Gastrocnemius medialis (tissue), 4 donors: ENCODE measurements at regions not wholly inside any gene's neighbourhood (a gene's known extent, or its start where the extent isn't known, plus 50 kb on each side); places are given as distances from the start of the nearest gene placed in this dataset.

ENCODE experiments used
- ATAC-seq, 2 donors: fragments of 150-250 bp; one replicate each; pipeline ENCODE4 v1.9.1; 2016
- DNase-seq, 2 donors: peaks; one replicate each; pipeline ENCODE4 v3.0.0-alpha.2; 2019
- H3K27ac ChIP-seq, 4 donors: fragments of 200-600 bp; sonication (generic); 1 replicate in 1 of 4; 2 replicates in 3 of 4; pipeline ENCODE4 v1.5.1; 2016 to 2018; ENCODE audit warnings: mild to moderate bottlenecking in 2 of 4, moderate library complexity in 1 of 4
- H3K27me3 ChIP-seq, 3 donors: fragments of 200-600 bp; sonication (generic) in 2 of 3; 1 replicate in 1 of 3; 2 replicates in 2 of 3; pipeline versions ENCODE4 v1.5.1 to v1.6.0; 2016 to 2019; ENCODE audit warnings: mild to moderate bottlenecking in 1 of 3, moderate library complexity in 1 of 3
- H3K36me3 ChIP-seq, 2 donors: fragments of 200-600 bp; sonication (generic) in 1 of 2; one replicate each; pipeline ENCODE4 v1.5.1; 2017 to 2018
- H3K4me1 ChIP-seq, 2 donors: fragments of 200-600 bp; sonication (generic) in 1 of 2; one replicate each; pipeline ENCODE4 v1.5.1; 2016 to 2017; ENCODE audit warnings: mild to moderate bottlenecking in 2 of 2
- H3K4me3 ChIP-seq, 4 donors: fragments of 200-600 bp; sonication (generic) in 3 of 4; 1 replicate in 1 of 4; 2 replicates in 3 of 4; pipeline ENCODE4 v1.5.1; 2016 to 2019; ENCODE audit warnings: mild to moderate bottlenecking in 2 of 4
- H3K9me3 ChIP-seq, 3 donors: fragments of 200-600 bp; sonication (generic) in 2 of 3; 1 replicate in 1 of 3; 2 replicates in 2 of 3; pipeline ENCODE4 v1.5.1; 2016 to 2019
- POLR2A ChIP-seq, 2 donors: fragments of 450-650 bp; IDR thresholded peaks; one replicate each; pipeline ENCODE4 v1.6.1; 2017; ENCODE audit warnings: antibody characterized with exemption in 2 of 2, mild to moderate bottlenecking in 2 of 2, moderate library complexity in 2 of 2
- in situ Hi-C, 4 donors: fragments of 200-750 bp; cut with MboI; loops; one replicate each; pipeline versions ENCODE4 v1.15.0 to v1.8.0; 2017; ENCODE audit warnings: low sequenced_read_pairs in 4 of 4
- intact Hi-C: fragments of 100-400 bp; cut with DNase I; formaldehyde crosslinking; loops from one replicate; pipeline ENCODE4 v1.15.1; 2023; ENCODE audit warnings: low total_unique reads
- TF ChIP-seq, protein P1 (sequence below), 5 experiments: fragments of 450-650 bp in 3 of 5; fragments of 200-600 bp in 2 of 5; sonication (generic) in 2 of 5; IDR thresholded peaks in 4 of 5; conservative IDR thresholded peaks in 1 of 5; 1 replicate in 4 of 5; 2 replicates in 1 of 5; pipeline ENCODE4 v1.5.1; 2016 to 2019; ENCODE audit warnings: antibody characterized with exemption in 5 of 5, mild to moderate bottlenecking in 3 of 5, moderate library complexity in 3 of 5

- DNase-seq = no peak
- Histone ChIP-seq H3K27ac (no peak overlapping the region), H3K4me1 (no peaks in the 10 kb centered on the region), H3K27me3 (no peaks in the 10 kb centered on the region), H3K9me3 (no peaks in the 10 kb centered on the region), H3K4me3 (no peak overlapping the region), H3K36me3 (no peaks in the 10 kb centered on the region)
- TF ChIP-seq POLR2A (IDR thresholded peaks at IDR 0.05) = no peak
- TF ChIP-seq, protein P1, sequence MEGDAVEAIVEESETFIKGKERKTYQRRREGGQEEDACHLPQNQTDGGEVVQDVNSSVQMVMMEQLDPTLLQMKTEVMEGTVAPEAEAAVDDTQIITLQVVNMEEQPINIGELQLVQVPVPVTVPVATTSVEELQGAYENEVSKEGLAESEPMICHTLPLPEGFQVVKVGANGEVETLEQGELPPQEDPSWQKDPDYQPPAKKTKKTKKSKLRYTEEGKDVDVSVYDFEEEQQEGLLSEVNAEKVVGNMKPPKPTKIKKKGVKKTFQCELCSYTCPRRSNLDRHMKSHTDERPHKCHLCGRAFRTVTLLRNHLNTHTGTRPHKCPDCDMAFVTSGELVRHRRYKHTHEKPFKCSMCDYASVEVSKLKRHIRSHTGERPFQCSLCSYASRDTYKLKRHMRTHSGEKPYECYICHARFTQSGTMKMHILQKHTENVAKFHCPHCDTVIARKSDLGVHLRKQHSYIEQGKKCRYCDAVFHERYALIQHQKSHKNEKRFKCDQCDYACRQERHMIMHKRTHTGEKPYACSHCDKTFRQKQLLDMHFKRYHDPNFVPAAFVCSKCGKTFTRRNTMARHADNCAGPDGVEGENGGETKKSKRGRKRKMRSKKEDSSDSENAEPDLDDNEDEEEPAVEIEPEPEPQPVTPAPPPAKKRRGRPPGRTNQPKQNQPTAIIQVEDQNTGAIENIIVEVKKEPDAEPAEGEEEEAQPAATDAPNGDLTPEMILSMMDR (IDR thresholded peaks at IDR 0.05 in 4 of 5, conservative IDR thresholded peaks at IDR 0.05 in 1 of 5) = no peak
- ATAC-seq = no peak
- in situ Hi-C loops (loop anchor here in 1 of 4 donors (25.0 kb wide), 1 partner anchor 1345 kb away; no protein-coding TSS in a partner anchor), intact Hi-C loops (no loop called here)
Observed at GRCh38 chr19:32032561-32032960, 312.8 kb upstream of the ZNF507 start.

GRCh38 chr19:32035626-32036025 is 309.8 kb upstream of the ZNF507 start:
- intact Hi-C loops = no loop called here
- TF ChIP-seq POLR2A (IDR thresholded peaks at IDR 0.05) = no peak
- TF ChIP-seq, protein P1 (IDR thresholded peaks at IDR 0.05 in 4 of 5, conservative IDR thresholded peaks at IDR 0.05 in 1 of 5) = no peak
- Histone ChIP-seq H3K4me1 (no peaks in the 10 kb centered on the region), H3K36me3 (no peaks in the 10 kb centered on the region), H3K27me3 (peaks cover 0 to 2% (median 0%) of the 10 kb centered on the region in 3 donors), H3K4me3 (no peak overlapping the region), H3K9me3 (no peaks in the 10 kb centered on the region), H3K27ac (no peak overlapping the region)
- in situ Hi-C loops = loop anchor here in 1 of 4 donors (25.0 kb wide), 1 partner anchor 1348 kb away; no protein-coding TSS in a partner anchor
- ATAC-seq = no peak
- no peak for DNase-seq

GRCh38 chr19:32038021-32038920 is 307.1 kb upstream of the ZNF507 start:
- DNase-seq = no peak
- Histone ChIP-seq H3K36me3 (no peaks in the 10 kb centered on the region), H3K4me1 (no peaks in the 10 kb centered on the region), H3K27ac (no peak overlapping the region), H3K9me3 (no peaks in the 10 kb centered on the region), H3K27me3 (peaks cover 4 to 11% (median 10%) of the 10 kb centered on the region in 3 donors), H3K4me3 (no peak overlapping the region)
- in situ Hi-C loops (loop anchor here in 1 of 4 donors (25.0 kb wide), 1 partner anchor 1351 kb away; no protein-coding TSS in a partner anchor), intact Hi-C loops (no loop called here)
- ATAC-seq = no peak
- TF ChIP-seq, protein P1 (IDR thresholded peaks at IDR 0.05 in 4 of 5, conservative IDR thresholded peaks at IDR 0.05 in 1 of 5) = no peak
- no peak for TF ChIP-seq POLR2A (IDR thresholded peaks at IDR 0.05)

- intact Hi-C loops = no loop called here
- Histone ChIP-seq H3K36me3 (no peaks in the 10 kb centered on the region), H3K27me3 (peaks cover 10 to 18% (median 11%) of the 10 kb centered on the region in 3 donors), H3K9me3 (no peaks in the 10 kb centered on the region), H3K4me3 (no peak overlapping the region), H3K27ac (no peak overlapping the region), H3K4me1 (no peaks in the 10 kb centered on the region)
- DNase-seq (no peak), ATAC-seq (no peak)
- in situ Hi-C loops = loop anchor here in 1 of 4 donors (25.0 kb wide), 1 partner anchor 1352 kb away; no protein-coding TSS in a partner anchor
- TF ChIP-seq, protein P1 (IDR thresholded peaks at IDR 0.05 in 4 of 5, conservative IDR thresholded peaks at IDR 0.05 in 1 of 5) = no peak
- no peak for TF ChIP-seq POLR2A (IDR thresholded peaks at IDR 0.05)
Observed at GRCh38 chr19:32038961-32039360, 306.4 kb upstream of the ZNF507 start.
